ENCODE measurements at regions not wholly inside any gene's neighbourhood (a gene's known extent, or its start where the extent isn't known, plus 50 kb on each side); places are given as distances from the start of the nearest gene placed in this dataset.

DNA sequence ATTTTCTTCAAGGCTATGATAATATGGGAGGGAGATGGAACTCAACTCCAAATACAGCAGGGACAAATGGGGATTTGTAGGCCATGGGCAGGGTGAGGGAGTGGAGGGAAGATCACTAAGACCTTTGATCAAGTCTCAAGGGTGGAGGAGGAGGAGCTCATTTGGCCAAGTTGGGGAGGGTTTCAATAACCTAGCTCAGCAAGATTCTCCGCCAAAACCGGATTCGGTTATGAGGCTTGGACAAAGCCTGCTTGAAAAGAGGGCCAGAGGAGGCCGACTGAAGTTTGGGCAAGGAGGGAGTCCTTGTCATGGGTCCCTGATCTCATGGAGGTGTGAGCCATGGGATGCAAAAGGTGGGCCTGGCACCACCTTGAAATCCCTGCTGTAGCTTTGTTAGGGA lies 68.8 kb downstream of the TSN start:
- ChIA-PET POLR2A (no interaction called here), CTCF (interaction anchor here (2.1 kb wide), 1 partner anchor 13 kb away, joined by 5 read pairs; no protein-coding TSS in a partner anchor)
- H3K4me3 Mint-ChIP-seq (ENCODE audit: unreplicated experiment) = no peak overlapping the region

GRCh38 chr2:121825003-121825950 lies 69.8 kb downstream of the TSN start:
- CTCF ChIA-PET = interaction anchor here (2.1 kb wide), 1 partner anchor 14 kb away, joined by 5 read pairs; no protein-coding TSS in a partner anchor

More for the DNA sequence above, 68.8 kb downstream of the TSN start:
- Histone ChIP-seq H3K27me3 (replicated peaks; ENCODE audit: control insufficient read depth, insufficient read depth, low read length) (no peaks in the 10 kb centered on the region), H3K9me3 (peaks cover 7% of the 10 kb centered on the region; the same call in 1 of the 2 replicates), H3K36me3 (ENCODE audit: control insufficient read depth, insufficient read depth, low read length) (no peaks in the 10 kb centered on the region), H3K4me1 (no peaks in the 10 kb centered on the region), H3K4me3 (ENCODE audit: low read depth, low read length) (no peak overlapping the region)
- DNase-seq = no peak
- peaks cover 9% of the 10 kb centered on the region for H3K4me1 Mint-ChIP-seq (ENCODE audit: low read depth, unreplicated experiment)
- no TSS peak for BruUV-seq (replicated peaks)
- no peaks in the 10 kb centered on the region for H3K9me3 Mint-ChIP-seq (ENCODE audit: unreplicated experiment)
- no peaks in the 10 kb centered on the region for H3K36me3 Mint-ChIP-seq (ENCODE audit: insufficient read depth, unreplicated experiment)
- TF ChIP-seq, protein P1, sequence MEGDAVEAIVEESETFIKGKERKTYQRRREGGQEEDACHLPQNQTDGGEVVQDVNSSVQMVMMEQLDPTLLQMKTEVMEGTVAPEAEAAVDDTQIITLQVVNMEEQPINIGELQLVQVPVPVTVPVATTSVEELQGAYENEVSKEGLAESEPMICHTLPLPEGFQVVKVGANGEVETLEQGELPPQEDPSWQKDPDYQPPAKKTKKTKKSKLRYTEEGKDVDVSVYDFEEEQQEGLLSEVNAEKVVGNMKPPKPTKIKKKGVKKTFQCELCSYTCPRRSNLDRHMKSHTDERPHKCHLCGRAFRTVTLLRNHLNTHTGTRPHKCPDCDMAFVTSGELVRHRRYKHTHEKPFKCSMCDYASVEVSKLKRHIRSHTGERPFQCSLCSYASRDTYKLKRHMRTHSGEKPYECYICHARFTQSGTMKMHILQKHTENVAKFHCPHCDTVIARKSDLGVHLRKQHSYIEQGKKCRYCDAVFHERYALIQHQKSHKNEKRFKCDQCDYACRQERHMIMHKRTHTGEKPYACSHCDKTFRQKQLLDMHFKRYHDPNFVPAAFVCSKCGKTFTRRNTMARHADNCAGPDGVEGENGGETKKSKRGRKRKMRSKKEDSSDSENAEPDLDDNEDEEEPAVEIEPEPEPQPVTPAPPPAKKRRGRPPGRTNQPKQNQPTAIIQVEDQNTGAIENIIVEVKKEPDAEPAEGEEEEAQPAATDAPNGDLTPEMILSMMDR (IDR thresholded peaks at IDR 0.05; ENCODE audit: insufficient read depth in 1 of 2, low read depth in 1 of 2, low read length in 1 of 2, severe bottlenecking in 1 of 2, unreplicated experiment in 1 of 2) = no peak
- H3K27ac Mint-ChIP-seq (ENCODE audit: unreplicated experiment) = no peak overlapping the region
- H3K27me3 Mint-ChIP-seq (ENCODE audit: insufficient read depth, unreplicated experiment) = no peaks in the 10 kb centered on the region
- intact Hi-C loops (cut with micrococcal nuclease; ENCODE audit: unreplicated experiment) = no loop called here

DNA sequence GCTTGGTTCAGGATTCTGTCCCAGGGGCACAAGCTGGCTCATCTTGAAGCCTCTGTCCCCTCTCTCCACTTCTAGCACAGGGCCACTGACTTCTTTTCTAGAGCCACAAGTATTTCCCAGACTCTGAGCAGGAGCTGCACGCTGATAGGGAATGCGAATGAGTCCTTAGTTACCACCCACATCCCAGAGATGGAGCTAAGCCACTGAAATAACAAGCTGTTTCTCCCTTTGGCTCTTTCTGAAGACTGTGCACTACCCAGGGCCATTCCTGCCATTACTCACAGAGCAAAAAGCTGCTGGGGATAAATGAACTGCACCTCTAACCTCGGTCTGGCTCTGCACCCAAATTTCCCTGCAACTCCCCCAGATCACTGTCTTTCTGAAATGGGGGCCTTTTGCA lies 70.6 kb downstream of the TSN start:
- Histone ChIP-seq H3K36me3 (ENCODE audit: control insufficient read depth, insufficient read depth, low read length) (no peaks in the 10 kb centered on the region), H3K9me3 (peaks cover 7% of the 10 kb centered on the region; the same call in 1 of the 2 replicates), H3K27me3 (replicated peaks; ENCODE audit: control insufficient read depth, insufficient read depth, low read length) (no peaks in the 10 kb centered on the region), H3K4me1 (no peaks in the 10 kb centered on the region), H3K4me3 (ENCODE audit: low read depth, low read length) (no peak overlapping the region)
- Mint-ChIP-seq H3K9me3 (ENCODE audit: unreplicated experiment) (no peaks in the 10 kb centered on the region), H3K36me3 (ENCODE audit: insufficient read depth, unreplicated experiment) (no peaks in the 10 kb centered on the region), H3K27me3 (ENCODE audit: insufficient read depth, unreplicated experiment) (no peaks in the 10 kb centered on the region), H3K27ac (ENCODE audit: unreplicated experiment) (no peak overlapping the region), H3K4me1 (ENCODE audit: low read depth, unreplicated experiment) (peaks cover 9% of the 10 kb centered on the region), H3K4me3 (ENCODE audit: unreplicated experiment) (no peak overlapping the region)
- ChIA-PET POLR2A (no interaction called here), CTCF (no interaction called here)
- TF ChIP-seq, protein P1 (IDR thresholded peaks at IDR 0.05; ENCODE audit: insufficient read depth in 1 of 2, low read depth in 1 of 2, low read length in 1 of 2, severe bottlenecking in 1 of 2, unreplicated experiment in 1 of 2) = no peak
- DNase-seq = no peak
- no TSS peak for BruUV-seq (replicated peaks)
- intact Hi-C loops (cut with micrococcal nuclease; ENCODE audit: unreplicated experiment) = no loop called here

More at GRCh38 chr2:121825003-121825950, 69.8 kb downstream of the TSN start:
- TF ChIP-seq, protein P1 (IDR thresholded peaks at IDR 0.05; ENCODE audit: insufficient read depth in 1 of 2, low read depth in 1 of 2, low read length in 1 of 2, severe bottlenecking in 1 of 2, unreplicated experiment in 1 of 2) = no peak
- no peaks in the 10 kb centered on the region for H3K36me3 ChIP-seq (ENCODE audit: control insufficient read depth, insufficient read depth, low read length)
- no peaks in the 10 kb centered on the region for H3K27me3 ChIP-seq (replicated peaks; ENCODE audit: control insufficient read depth, insufficient read depth, low read length)
- Mint-ChIP-seq H3K27ac (ENCODE audit: unreplicated experiment) (no peak overlapping the region), H3K9me3 (ENCODE audit: unreplicated experiment) (no peaks in the 10 kb centered on the region), H3K36me3 (ENCODE audit: insufficient read depth, unreplicated experiment) (no peaks in the 10 kb centered on the region), H3K27me3 (ENCODE audit: insufficient read depth, unreplicated experiment) (no peaks in the 10 kb centered on the region), H3K4me3 (ENCODE audit: unreplicated experiment) (no peak overlapping the region), H3K4me1 (ENCODE audit: low read depth, unreplicated experiment) (peaks cover 9% of the 10 kb centered on the region)
- H3K4me3 ChIP-seq (ENCODE audit: low read depth, low read length) = no peak overlapping the region
- intact Hi-C loops (cut with micrococcal nuclease; ENCODE audit: unreplicated experiment) = no loop called here
- no peak for DNase-seq
- BruUV-seq (replicated peaks) = no TSS peak
- no peaks in the 10 kb centered on the region for H3K4me1 ChIP-seq
- peaks cover 7% of the 10 kb centered on the region; the same call in 1 of the 2 replicates for H3K9me3 ChIP-seq
- POLR2A ChIA-PET = no interaction called here
